HG03565 (cell line): ENCODE measurements at regions not wholly inside any gene's neighbourhood (a gene's known extent, or its start where the extent isn't known, plus 50 kb on each side); places are given as distances from the start of the nearest gene placed in this dataset.
"Not testable (repeated sequence)": the region's sequence is repeated elsewhere in the genome, so short reads cannot be mapped to it uniquely, and the experiment has no call there.

Source experiments
- ATAC-seq: cut with Tn5 transposase; IDR thresholded peaks from one replicate; pipeline ENCODE4 v1.9.1; 2021; ENCODE audit warnings: mild to moderate bottlenecking, moderate library complexity; ENCODE audit not compliant: unreplicated experiment

DNA sequence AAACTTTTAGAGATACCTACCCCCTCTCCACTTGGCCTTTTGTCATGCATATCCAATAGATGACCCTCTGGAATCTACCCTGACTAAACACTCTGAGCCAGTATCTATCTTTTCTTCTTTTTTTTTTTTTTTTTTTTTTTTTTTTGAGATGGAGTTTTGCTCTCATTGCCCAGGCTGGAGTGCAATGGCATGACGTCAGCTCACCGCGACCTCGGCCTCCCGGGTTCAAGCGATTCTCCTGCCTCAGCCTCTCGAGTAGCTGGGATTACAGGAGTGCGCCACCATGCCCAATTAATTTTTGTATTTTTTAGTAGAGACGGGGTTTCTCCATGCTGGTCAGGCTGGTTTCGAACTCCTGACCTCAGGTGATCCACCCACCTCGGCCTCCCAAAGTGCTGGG, 50.8 kb upstream of the GRIN2B start:
- not testable (repeated sequence) for ATAC-seq

DNA sequence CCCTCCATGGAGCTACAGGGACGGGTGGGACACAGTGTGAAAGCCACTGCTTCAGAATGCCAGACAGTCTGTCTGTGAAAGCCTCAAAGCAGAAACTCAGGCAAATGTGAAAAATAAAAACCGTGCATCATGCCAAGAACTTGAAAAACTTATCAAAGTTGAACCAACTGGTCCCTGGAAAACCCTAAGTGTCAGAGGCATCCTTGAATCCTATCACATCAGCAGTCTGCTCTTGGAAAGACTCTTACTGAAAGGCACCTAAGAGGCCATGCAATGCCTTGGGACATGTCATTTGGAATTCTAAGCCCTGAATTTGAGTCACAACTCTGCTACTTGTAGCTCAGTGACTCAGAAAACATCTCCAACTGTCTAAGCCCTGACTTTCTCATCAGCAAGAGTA, 62.4 kb upstream of the GRIN2B start:
- ATAC-seq = no peak

DNA sequence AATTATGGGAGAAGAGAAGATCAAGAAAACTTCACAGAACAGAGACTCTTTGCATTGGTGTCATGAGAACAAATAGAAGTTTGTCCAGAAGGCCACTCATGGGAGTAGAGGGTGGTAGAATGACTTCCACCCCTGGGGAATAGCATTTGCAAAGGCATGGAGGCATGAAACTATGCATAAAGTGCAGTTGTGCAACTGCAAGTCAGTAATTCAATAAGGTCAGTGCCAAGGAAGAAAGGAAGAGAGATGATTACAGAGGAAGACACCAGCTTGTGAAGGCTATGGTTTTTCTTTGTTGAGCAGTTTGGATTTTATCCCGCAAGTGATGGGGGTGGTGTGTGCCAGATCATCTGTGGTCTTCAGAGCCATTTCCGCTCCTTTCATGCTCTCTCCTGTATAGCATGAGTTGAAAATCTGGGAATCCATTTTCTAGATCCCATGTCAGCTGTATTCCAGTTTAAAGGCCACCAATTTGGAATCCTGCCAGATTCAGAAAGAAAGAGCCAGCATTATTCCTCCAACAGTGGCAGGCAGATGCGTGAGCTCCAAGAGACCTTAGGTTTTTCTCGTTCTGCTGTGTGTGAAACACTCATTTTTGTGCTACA, 67.6 kb upstream of the GRIN2B start:
- no peak for ATAC-seq

DNA sequence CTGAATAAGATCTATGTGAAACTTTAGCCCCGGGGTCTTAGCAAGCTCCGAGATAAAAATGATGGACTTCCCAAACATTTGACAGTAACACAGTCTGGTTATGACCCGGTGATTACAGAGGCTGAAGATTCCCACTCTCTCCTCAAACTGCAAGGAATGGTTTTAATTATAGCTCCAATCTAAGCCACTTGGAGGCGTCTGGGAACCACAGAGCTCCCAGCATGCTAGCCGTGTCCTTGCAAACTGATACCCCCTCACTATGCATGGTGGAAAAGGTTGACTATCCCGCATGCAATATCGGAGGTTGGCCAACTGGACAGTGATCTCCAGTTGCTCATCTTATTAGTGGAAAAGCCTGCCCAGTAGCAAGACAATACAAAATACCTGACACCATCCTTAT, 76.5 kb upstream of the GRIN2B start:
- no peak for ATAC-seq

DNA sequence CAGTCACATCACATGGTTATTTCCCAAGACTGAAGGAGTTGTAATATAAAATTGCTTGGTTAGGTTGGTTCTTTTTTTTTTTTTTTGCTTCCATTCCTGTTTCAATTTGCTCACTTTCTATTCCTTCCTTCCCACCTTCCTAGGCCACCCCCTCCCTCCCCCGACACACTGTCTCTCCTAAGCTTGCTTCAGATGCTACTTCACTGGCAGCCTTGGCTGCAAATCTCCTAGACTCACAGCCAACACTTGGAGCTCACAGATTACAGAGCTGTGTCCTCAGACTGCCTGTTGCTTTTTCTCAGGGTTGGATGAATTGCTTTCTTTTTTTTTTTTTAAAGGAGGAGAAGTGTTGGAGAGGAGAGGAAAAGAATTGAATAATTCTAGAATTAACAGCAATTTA, 77.3 kb upstream of the GRIN2B start:
- ATAC-seq = no peak

DNA sequence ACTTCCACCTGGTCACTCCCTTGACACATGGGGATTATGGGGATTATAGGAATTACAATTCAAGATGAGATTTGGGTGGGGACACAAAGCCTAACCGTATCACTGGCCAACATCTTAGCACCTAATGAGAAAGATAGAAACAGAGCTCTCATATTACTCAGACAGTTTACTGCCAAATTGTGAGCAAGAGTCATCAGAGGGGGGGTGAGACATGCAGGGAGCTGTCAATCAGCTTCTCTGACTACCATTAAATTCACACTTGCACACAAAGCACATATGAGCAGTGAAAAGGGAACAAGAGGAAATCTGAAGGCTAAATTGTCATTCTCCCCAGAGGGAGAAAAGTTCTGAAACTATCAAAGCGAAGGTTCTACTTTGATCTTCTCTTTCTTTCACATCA, 78.1 kb upstream of the GRIN2B start:
- ATAC-seq = no peak

DNA sequence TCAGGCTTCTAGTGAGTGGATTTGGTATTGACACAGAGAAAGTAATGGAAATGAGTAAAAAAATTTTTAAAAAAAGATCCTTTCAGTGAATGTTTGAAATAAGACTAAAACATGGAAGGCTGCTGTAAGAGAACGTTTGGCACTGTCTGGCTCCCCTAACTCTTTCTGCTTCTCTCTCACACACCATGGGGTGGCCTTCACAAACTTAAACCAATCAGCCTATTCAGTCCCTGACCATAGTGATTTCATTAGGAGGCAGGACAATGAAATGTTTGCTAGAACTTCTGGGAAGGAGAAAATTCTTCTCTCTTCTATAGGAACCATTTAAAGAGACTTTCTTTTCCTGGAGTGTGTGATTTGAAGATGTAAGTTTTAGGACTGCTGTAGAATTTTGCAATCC, 84.2 kb upstream of the GRIN2B start:
- no peak for ATAC-seq

DNA sequence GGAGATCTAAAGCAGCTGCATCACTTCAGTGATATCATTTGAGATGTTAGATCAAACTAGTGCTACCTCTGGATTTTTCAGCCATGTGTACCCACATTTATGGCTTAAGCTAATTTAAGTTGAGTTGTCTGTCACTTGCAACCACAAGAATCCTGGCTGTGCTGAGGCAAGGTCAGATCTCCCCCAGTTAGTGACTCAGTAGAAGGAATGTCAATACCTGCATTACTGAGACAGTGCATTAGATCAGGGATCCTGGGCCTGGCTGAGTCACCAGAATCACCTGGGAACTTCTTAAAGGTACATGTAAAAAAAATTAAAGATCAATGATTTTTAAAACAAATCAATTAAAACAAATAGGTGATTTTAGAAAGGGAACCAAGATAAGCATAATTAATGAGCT, 84.6 kb upstream of the GRIN2B start:
- no peak for ATAC-seq

DNA sequence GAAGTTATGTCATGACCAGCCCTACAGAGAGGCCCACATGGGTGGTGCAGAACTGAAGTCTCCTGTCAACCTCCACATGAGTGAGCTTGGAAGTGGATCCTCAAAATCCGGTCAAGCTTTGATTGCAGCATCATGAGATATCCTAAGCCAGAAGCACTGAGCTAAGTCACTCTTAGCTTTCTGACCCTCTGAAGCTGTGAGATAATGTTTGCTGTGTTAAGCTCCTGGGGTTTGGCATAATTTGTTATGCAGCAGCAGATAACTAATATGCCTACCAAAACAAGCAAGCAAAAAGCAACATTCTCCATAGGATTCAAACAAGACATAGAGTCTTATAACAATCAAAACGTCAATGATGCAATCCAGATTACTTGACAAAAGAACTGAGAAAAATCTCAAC, 87.6 kb upstream of the GRIN2B start:
- no peak for ATAC-seq

DNA sequence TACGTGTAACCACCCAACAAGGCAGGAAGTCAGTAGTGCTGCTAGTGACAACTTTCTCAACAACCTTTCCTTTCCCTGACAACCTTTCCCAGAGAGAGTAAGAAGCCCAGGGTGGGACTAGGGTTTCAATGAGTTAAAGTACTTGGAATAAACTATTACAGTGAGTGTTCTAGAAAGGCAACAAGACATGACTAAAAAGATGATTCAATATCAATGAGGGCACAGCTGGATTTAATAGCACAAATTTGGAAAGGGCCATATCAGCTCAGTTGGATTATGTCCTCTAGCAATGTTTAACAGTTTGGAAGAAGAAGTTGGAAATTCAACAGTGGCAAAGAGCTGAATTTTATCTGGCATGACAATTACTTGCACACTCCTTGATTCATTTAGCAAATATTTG, 90.4 kb upstream of the GRIN2B start:
- ATAC-seq = no peak

DNA sequence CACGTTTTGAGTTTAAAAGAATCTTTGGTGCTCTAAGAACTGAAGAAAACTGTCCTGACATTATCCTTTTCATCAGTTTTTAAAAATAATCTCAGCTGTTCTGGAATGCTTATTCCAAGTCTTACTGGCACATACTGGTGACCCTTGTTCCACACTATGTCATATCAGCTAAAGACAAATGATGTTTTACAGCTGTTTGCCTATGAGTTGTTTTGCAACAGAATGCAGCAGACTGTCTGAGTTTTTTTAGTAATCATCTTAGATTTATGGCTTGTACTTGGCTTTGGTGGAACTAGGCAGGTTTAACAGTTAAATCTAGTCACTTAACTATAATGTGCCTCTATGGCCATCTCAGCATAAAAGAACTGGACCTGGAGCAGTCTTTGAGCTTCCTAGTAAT, 91.6 kb upstream of the GRIN2B start:
- ATAC-seq = no peak

DNA sequence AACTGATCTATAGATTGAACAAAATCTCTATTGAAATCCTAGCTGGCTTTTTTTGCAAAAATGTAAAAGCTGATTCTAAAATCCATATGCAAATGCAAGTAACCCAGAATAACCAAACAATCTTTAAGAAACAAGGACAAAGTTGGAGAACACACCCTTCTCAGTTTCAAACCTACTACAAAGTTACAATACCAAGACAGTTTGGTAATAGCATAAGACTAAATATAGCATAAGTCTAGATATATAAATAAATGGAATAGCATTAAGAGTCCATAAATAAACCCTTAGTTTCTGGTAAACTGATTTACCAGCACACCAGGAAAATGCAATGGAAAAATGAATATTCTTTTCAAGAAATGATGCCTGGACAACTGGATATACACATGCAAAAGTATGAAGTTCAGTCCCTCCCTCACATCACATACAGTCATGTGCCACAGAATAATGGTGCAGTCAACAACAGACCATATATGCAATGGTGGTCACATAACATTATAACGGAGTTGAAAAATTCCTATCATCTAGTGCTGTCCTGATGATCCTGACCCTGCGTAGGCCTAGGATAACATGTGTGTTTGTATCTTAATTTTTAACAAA, 94.5 kb upstream of the GRIN2B start:
- ATAC-seq = no peak

DNA sequence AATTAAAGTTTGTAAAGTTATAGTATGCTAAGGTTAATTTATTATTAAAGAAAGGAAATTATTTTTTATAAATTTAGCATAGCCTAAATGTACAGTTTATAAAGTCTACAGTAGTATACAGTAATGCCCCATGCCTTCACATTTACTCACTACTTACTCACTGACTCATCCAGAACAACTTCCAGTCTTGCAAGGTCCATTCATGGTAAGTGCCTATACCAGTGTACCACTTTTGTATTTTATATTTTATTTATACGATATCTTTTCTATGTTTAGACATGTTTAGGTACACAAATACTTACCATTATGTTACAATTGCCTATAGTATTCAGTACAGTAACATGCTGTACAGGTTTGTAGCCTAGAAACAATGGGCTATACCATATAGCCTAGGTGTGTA, 95.1 kb upstream of the GRIN2B start:
- no peak for ATAC-seq

DNA sequence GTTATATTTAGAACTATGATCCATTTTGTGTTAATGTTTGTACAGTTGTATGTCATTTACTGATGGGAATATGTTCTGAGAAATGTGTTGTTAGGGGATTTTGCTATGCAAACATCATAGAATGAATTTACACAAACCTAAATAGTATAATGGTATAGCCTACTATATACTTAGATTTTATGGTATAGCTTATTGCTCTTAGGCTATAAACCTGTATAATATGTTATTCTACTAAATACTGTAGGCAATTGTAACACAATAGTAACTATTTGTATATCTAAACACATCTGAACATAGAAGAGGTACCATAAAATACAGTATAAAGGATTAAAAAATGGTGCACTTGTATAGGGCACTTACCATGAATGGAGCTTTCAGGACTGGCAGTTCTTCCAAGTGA, 105.4 kb upstream of the GRIN2B start:
- ATAC-seq = no peak

DNA sequence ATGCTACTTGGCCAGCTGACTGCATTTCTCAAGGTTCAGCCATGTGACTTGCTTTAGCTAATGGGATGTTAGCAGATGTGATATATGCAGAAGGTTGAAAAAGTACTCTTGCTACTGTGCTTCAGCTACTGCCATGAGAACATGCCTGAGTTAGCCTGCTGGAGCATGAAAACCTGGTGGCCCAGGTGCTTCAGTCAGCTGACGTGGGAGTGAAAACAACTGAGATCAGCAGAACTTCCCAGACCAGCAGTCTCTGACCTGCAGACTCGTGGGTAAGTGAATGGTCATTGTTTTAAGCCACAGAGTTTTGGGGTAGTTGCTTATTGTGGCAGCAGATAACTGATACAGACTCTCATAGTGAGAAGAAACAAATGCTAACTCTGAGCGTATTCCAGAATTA, 118.6 kb upstream of the GRIN2B start:
- ATAC-seq = no peak

DNA sequence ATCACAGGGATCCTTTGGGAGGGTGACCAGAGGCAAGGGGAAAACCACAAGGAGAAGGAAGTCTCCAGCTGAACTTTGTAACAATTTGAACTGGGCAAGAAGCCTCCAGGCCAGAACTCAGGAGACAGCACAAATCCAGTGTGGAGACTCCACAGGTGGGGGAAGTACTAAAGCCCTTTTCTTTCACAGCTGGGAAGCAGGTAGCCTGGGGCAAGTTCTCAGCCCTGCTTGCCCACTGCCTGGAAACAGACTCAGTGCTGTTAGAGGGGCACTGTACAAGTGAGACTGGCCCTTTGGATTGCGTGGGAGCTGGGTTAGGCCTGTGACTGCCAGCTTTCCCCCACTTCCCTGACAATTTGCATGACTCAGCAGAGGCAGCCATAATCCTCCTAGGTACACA, 120.2 kb upstream of the GRIN2B start:
- ATAC-seq = not testable (repeated sequence)

DNA sequence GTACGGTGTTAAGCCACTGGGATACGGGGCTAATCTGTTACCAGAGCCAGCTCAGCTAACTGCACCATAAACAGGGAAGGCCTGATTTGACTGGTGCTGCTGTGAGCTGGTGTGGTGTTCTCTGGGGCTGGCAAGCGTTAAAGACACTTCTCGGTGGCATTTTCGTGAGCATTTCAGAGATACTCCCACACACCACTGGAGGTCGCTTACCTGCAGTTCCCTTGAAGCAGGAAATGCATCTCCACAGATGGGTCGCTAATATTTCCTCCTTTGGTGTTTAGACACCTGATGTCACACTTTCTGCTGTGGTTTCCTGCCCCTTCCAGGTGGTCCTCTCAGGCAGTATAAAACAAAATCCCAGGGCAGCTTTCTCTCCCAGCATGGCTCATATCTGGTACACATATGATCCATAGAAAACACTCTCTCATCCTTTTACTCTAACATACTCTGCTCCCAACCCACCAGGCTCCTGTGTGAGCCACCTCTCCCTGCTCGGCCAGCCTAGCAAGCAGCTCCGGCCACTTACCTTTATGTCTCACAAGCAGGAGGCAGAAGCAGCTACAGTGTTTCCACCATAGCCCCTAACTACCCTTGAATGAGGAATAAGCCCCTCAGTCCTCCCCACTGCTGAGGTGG, 129.9 kb upstream of the GRIN2B start:
- ATAC-seq = peak; percentile 97

DNA sequence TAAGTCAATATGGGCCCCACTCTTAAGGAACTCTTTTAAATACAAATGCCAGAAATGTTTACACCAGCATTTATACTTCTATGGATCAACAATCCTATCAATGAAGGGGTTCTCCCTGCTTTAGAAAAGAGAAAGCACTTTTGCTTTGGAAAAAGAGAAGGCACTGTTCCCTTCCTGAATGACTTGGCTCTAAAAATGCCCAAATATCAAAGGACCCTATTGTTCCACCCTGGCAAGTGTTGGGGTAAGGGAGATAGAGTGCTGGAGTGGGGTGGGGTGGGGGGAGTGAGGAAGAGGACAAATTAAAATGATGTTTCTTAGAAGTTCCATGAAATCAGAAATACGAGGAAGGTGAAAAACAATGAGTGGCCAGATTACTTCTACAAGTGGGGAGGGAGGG, 131.6 kb upstream of the GRIN2B start:
- ATAC-seq = no peak

DNA sequence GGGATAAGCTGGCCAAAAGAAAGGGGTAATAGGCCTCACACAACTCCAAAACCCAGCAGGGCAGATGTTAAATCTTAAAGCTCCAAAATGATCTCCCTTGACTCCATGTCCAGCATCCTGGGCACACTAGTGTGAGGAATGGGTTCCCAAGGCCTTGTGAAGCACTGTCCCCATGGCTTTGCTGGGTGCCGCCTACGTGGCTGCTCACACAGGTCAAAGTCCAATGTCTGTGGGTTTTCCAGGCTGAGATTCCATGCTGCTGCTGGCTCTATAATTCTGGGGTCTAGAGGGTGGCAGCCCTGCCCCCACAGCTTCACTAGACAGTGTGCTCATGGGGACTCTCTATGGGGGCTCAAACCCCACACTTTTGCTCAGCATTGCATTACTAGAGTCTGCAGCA, 145.3 kb upstream of the GRIN2B start:
- ATAC-seq = no peak

DNA sequence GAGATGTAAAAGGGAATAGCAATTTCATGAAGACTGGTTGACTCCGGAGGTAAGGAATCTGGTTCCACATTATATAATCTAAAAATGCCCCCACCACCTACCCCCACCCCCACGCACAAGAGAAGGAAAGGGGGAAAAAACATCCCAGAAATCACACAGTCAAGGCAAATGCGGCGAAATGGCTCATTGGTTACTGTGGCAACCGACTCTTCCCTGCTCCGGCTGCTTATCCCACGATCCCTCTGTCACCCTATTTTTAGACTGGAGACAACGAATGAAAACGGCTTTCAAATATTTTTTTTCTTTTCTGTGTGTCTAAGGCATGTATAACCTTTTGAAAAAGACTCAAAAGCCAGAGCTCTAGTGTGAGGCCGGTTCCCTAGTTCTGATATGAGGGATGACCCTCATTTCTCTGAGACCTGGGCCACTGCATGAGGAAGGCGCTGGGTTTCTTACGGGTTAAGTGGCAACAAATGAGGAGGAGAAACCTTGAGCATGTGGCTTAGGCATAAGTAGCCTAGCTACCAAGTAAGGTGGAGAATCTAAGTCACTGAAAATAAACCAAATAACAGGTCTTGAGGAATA, 148.3 kb upstream of the GRIN2B start:
- ATAC-seq = no peak

DNA sequence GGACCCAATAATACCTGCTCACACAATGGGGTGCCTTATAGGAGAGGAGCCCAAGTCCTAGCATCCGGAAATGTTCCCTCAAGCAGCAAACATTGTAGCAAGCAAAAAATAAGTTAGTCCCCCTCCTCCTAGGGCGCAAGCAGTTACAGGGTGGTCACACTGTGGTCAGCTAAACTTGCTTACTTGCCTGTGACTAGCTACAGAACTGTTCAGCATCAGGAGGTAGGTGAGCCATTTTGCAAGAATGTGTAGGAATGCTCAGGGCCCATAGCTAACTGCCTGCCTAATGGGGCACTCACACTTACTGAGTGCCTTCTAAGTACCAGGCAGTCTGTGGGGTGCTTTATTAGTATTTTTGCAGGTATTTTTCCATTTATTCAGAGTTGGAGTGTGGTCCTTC, 154.6 kb upstream of the GRIN2B start:
- no peak for ATAC-seq

DNA sequence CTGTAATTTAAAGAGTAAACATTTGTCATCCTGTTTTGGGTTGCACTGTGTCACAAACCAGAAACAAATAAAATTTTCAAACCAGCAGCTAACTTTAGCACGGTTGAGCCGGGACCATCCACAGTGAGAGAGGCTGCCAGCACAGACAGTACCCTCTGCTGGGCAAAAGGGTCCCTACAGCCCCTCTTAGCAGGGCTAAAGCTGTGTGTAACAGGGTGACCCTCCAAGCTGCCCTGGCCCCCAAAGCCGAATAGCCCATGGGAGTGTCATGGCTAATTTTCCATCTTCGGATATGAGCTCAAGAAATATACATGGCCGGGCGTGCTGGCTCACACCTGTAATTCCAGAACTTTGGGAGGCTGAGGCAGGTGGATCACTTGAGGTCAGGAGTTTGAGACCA, 157.1 kb upstream of the GRIN2B start:
- no peak for ATAC-seq
